Prostate gland (tissue), 2 donors: ENCODE measurements at regions not wholly inside any gene's neighbourhood (a gene's known extent, or its start where the extent isn't known, plus 50 kb on each side); places are given as distances from the start of the nearest gene placed in this dataset.

ENCODE experiments used
- DNase-seq: peaks from one replicate; pipeline ENCODE4 v3.0.0-alpha.2; 2019; ENCODE audit warnings: low spot score
- H3K27ac ChIP-seq, 2 donors: fragments of 200-600 bp; sonication (generic); 2 replicates each; pipeline ENCODE4 v1.5.1; 2017 to 2019
- H3K27me3 ChIP-seq: fragments of 200-600 bp; sonication (generic); replicated peaks from 2 replicates; pipeline ENCODE4 v1.5.1; 2019; ENCODE audit not compliant: insufficient read depth
- H3K36me3 ChIP-seq, 2 donors: fragments of 200-600 bp; sonication (generic); 1 replicate in 1 of 2; 2 replicates in 1 of 2; pipeline versions ENCODE4 v1.5.1 to v1.8.1; 2017 to 2019
- H3K4me1 ChIP-seq: fragments of 200-600 bp; sonication (generic); replicated peaks from 2 replicates; pipeline ENCODE4 v1.5.1; 2019
- H3K4me3 ChIP-seq, 2 donors: fragments of 200-600 bp; sonication (generic); 2 replicates each; pipeline ENCODE4 v1.5.1; 2017 to 2019
- H3K9me3 ChIP-seq: fragments of 200-600 bp; sonication (generic); 2 replicates; pipeline ENCODE4 v1.5.1; 2017
- POLR2A ChIP-seq: fragments of 450-650 bp; IDR thresholded peaks from one replicate; pipeline ENCODE4 v1.6.1; 2016; ENCODE audit warnings: antibody characterized with exemption, mild to moderate bottlenecking
- POLR2AphosphoS5 ChIP-seq: sonication (generic); formaldehyde crosslinking; IDR thresholded peaks from one replicate; pipeline ENCODE4 v1.6.1; 2017; ENCODE audit warnings: antibody characterized with exemption
- WGBS: methylation state at CpG from one replicate; pipeline ENCODE4 v1.1.5; 2018; 5-methylcytosine and 5-hydroxymethylcytosine counted together
- intact Hi-C: fragments of 100-400 bp; cut with DNase I; formaldehyde crosslinking; loops from one replicate; pipeline ENCODE4 v1.14.2; 2022
- TF ChIP-seq, protein P1 (sequence below), 4 experiments: fragments of 200-600 bp in 2 of 4; fragments of 450-650 bp in 2 of 4; sonication (generic) in 2 of 4; IDR thresholded peaks; 1 replicate in 3 of 4; 2 replicates in 1 of 4; pipeline ENCODE4 v1.5.1; 2016 to 2019; ENCODE audit warnings: antibody characterized with exemption in 4 of 4, mild to moderate bottlenecking in 2 of 4, moderate library complexity in 2 of 4

GRCh38 chr18:38606841-38607240 is 1041.2 kb upstream of the CELF4 start:
- intact Hi-C loops, result no loop called here
- TF ChIP-seq, protein P1, sequence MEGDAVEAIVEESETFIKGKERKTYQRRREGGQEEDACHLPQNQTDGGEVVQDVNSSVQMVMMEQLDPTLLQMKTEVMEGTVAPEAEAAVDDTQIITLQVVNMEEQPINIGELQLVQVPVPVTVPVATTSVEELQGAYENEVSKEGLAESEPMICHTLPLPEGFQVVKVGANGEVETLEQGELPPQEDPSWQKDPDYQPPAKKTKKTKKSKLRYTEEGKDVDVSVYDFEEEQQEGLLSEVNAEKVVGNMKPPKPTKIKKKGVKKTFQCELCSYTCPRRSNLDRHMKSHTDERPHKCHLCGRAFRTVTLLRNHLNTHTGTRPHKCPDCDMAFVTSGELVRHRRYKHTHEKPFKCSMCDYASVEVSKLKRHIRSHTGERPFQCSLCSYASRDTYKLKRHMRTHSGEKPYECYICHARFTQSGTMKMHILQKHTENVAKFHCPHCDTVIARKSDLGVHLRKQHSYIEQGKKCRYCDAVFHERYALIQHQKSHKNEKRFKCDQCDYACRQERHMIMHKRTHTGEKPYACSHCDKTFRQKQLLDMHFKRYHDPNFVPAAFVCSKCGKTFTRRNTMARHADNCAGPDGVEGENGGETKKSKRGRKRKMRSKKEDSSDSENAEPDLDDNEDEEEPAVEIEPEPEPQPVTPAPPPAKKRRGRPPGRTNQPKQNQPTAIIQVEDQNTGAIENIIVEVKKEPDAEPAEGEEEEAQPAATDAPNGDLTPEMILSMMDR (IDR thresholded peaks at IDR 0.05), result no peak
- TF ChIP-seq POLR2A, result no peak
- no peak for TF ChIP-seq POLR2AphosphoS5
- H3K27me3 ChIP-seq, result no peaks in the 10 kb centered on the region
- H3K4me3 ChIP-seq, result no peak overlapping the region
- no peak overlapping the region for H3K27ac ChIP-seq
- H3K4me1 ChIP-seq, result no peaks in the 10 kb centered on the region
- DNase-seq, result no peak
- H3K9me3 ChIP-seq, result no peaks in the 10 kb centered on the region
- H3K36me3 ChIP-seq, result no peaks in the 10 kb centered on the region
- WGBS, result 91% methylated on average over 2 of the region's 2 CpGs

- no peak for TF ChIP-seq POLR2A
- TF ChIP-seq POLR2AphosphoS5, result no peak
- TF ChIP-seq, protein P1 (IDR thresholded peaks at IDR 0.05), result no peak
- intact Hi-C loops, result no loop called here
- Histone ChIP-seq H3K27me3 (no peaks in the 10 kb centered on the region), H3K4me3 (no peak overlapping the region), H3K9me3 (no peaks in the 10 kb centered on the region), H3K36me3 (no peaks in the 10 kb centered on the region), H3K27ac (no peak overlapping the region), H3K4me1 (no peaks in the 10 kb centered on the region)
- no peak for DNase-seq
Measured at GRCh38 chr18:38602341-38602740, 1036.7 kb upstream of the CELF4 start.

- 97% methylated on average over 1 of the region's 1 CpG for WGBS
- no peak for TF ChIP-seq POLR2AphosphoS5
- no peak for TF ChIP-seq POLR2A
- TF ChIP-seq, protein P1 (IDR thresholded peaks at IDR 0.05), result no peak
- no peak overlapping the region for H3K27ac ChIP-seq
- no peaks in the 10 kb centered on the region for H3K27me3 ChIP-seq
- no peak for DNase-seq
- H3K4me3 ChIP-seq, result no peak overlapping the region
- intact Hi-C loops, result no loop called here
- H3K36me3 ChIP-seq, result no peaks in the 10 kb centered on the region
- H3K9me3 ChIP-seq, result no peaks in the 10 kb centered on the region
- H3K4me1 ChIP-seq, result no peaks in the 10 kb centered on the region
Measured at GRCh38 chr18:38587571-38587970, 1022.0 kb upstream of the CELF4 start.

- Histone ChIP-seq H3K27ac (no peak overlapping the region), H3K9me3 (no peaks in the 10 kb centered on the region), H3K4me1 (no peaks in the 10 kb centered on the region), H3K36me3 (no peaks in the 10 kb centered on the region), H3K27me3 (no peaks in the 10 kb centered on the region), H3K4me3 (no peak overlapping the region)
- TF ChIP-seq POLR2A, result no peak
- TF ChIP-seq, protein P1 (IDR thresholded peaks at IDR 0.05), result no peak
- no peak for DNase-seq
- intact Hi-C loops, result no loop called here
- 69% methylated on average over 2 of the region's 2 CpGs for WGBS
Measured at GRCh38 chr18:38586327-38586726, 1020.7 kb upstream of the CELF4 start.

DNA sequence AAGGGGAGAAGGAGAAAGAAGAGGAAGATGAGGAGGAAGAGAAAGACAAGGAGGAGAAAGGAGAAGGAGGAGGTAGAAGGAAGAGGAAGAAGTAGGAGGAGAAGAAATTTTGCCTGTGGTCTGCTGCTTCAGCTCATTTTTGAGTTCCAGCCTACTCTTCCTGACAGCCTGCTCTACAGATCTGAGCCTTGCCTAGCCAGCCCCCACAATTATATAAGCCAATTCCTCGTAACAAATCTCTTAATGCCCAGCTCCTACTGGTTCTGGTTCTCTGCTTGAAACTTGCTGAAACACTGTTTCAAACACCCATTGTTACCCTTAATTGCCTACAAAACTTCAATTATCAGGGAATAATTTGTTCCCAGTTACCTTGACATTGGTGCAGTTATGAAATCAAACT is 1014.2 kb upstream of the CELF4 start:
- no peak for TF ChIP-seq POLR2AphosphoS5
- TF ChIP-seq, protein P1 (IDR thresholded peaks at IDR 0.05), result no peak
- no peak for TF ChIP-seq POLR2A
- intact Hi-C loops, result no loop called here

More for the DNA sequence above, 1014.2 kb upstream of the CELF4 start:
- H3K9me3 ChIP-seq, result no peaks in the 10 kb centered on the region
- no peak overlapping the region for H3K27ac ChIP-seq
- H3K36me3 ChIP-seq, result no peaks in the 10 kb centered on the region
- 58% methylated on average over 1 of the region's 1 CpG for WGBS
- no peak overlapping the region for H3K4me3 ChIP-seq
- H3K4me1 ChIP-seq, result no peaks in the 10 kb centered on the region
- no peak for DNase-seq
- no peaks in the 10 kb centered on the region for H3K27me3 ChIP-seq
